ENCODE measurements at regions not wholly inside any gene's neighbourhood (a gene's known extent, or its start where the extent isn't known, plus 50 kb on each side); places are given as distances from the start of the nearest gene placed in this dataset.

- TF ChIP-seq POLR2AphosphoS5 (IDR thresholded peaks at IDR 0.05): no peak
- TF ChIP-seq POLR2A (IDR thresholded peaks at IDR 0.05): no peak
- no peak for TF ChIP-seq CTCF (IDR thresholded peaks at IDR 0.05)
- TF ChIP-seq EP300 (IDR thresholded peaks at IDR 0.05): no peak
- ATAC-seq: no peak
- no peak overlapping the region for H3K4me3 ChIP-seq
- H3K27ac ChIP-seq: no peak overlapping the region
- H3K36me3 ChIP-seq: no peaks in the 10 kb centered on the region
- H3K9me3 ChIP-seq: no peaks in the 10 kb centered on the region
- H3K4me1 ChIP-seq: no peaks in the 10 kb centered on the region
- no peaks in the 10 kb centered on the region for H3K27me3 ChIP-seq
- WGBS, 2 donors (ENCODE audit: low coverage in 1 of 2): 85 to 100% methylated on average over 1 of the region's 2 CpGs
These were observed 239.4 kb upstream of the CTSO start for GRCh38 chr4:156193106-156193505.

- Histone ChIP-seq H3K27ac (no peak overlapping the region), H3K4me3 (no peak overlapping the region), H3K4me1 (no peaks in the 10 kb centered on the region), H3K36me3 (no peaks in the 10 kb centered on the region), H3K9me3 (no peaks in the 10 kb centered on the region), H3K27me3 (no peaks in the 10 kb centered on the region)
- ATAC-seq: no peak
- TF ChIP-seq POLR2AphosphoS5 (IDR thresholded peaks at IDR 0.05) (no peak), EP300 (IDR thresholded peaks at IDR 0.05) (no peak)
These were observed 238.4 kb upstream of the CTSO start for GRCh38 chr4:156192033-156192432.

- H3K27me3 ChIP-seq: no peaks in the 10 kb centered on the region
- no peak overlapping the region for H3K4me3 ChIP-seq
- ATAC-seq: no peak
- no peak overlapping the region for H3K27ac ChIP-seq
- WGBS, 2 donors (ENCODE audit: low coverage in 1 of 2): 86 to 96% methylated on average over 1 to 2 of the region's 2 CpGs
- TF ChIP-seq CTCF (IDR thresholded peaks at IDR 0.05) (no peak), EP300 (IDR thresholded peaks at IDR 0.05) (no peak), POLR2AphosphoS5 (IDR thresholded peaks at IDR 0.05) (no peak), POLR2A (IDR thresholded peaks at IDR 0.05) (no peak)
- H3K36me3 ChIP-seq: no peaks in the 10 kb centered on the region
- H3K4me1 ChIP-seq: no peaks in the 10 kb centered on the region
- no peaks in the 10 kb centered on the region for H3K9me3 ChIP-seq
These were observed 237.5 kb upstream of the CTSO start for GRCh38 chr4:156191044-156191781.

- Histone ChIP-seq H3K27ac (no peak overlapping the region), H3K4me1 (no peaks in the 10 kb centered on the region), H3K36me3 (no peaks in the 10 kb centered on the region), H3K4me3 (no peak overlapping the region), H3K27me3 (no peaks in the 10 kb centered on the region), H3K9me3 (no peaks in the 10 kb centered on the region)
- TF ChIP-seq CTCF (IDR thresholded peaks at IDR 0.05) (no peak), POLR2AphosphoS5 (IDR thresholded peaks at IDR 0.05) (no peak), EP300 (IDR thresholded peaks at IDR 0.05) (no peak), POLR2A (IDR thresholded peaks at IDR 0.05) (no peak)
- 83 to 100% methylated on average over 1 of the region's 1 CpG for WGBS, 2 donors (ENCODE audit: low coverage in 1 of 2)
- ATAC-seq: no peak
These were observed 236.9 kb upstream of the CTSO start for GRCh38 chr4:156190615-156191014.

- WGBS, 2 donors (ENCODE audit: low coverage in 1 of 2): 81 to 100% methylated on average over 1 of the region's 1 CpG
- Histone ChIP-seq H3K27me3 (no peaks in the 10 kb centered on the region), H3K27ac (no peak overlapping the region), H3K36me3 (no peaks in the 10 kb centered on the region), H3K4me1 (no peaks in the 10 kb centered on the region), H3K4me3 (no peak overlapping the region), H3K9me3 (no peaks in the 10 kb centered on the region)
- ATAC-seq: no peak
- no peak for TF ChIP-seq POLR2A (IDR thresholded peaks at IDR 0.05)
- TF ChIP-seq POLR2AphosphoS5 (IDR thresholded peaks at IDR 0.05): no peak
- TF ChIP-seq CTCF (IDR thresholded peaks at IDR 0.05): no peak
- TF ChIP-seq EP300 (IDR thresholded peaks at IDR 0.05): no peak
These were observed 234.9 kb upstream of the CTSO start for GRCh38 chr4:156188596-156188995.

Data from gastroesophageal sphincter (tissue), 4 donors.